OCI-LY7 (cell line): ENCODE measurements at regions not wholly inside any gene's neighbourhood (a gene's known extent, or its start where the extent isn't known, plus 50 kb on each side); places are given as distances from the start of the nearest gene placed in this dataset.

Experiments
- EZH2phosphoT487 ChIP-seq: fragments of 200-600 bp; sonication (generic); IDR thresholded peaks from 2 replicates; pipeline ENCODE4 v1.6.1; 2018; ENCODE audit warnings: low read depth, borderline replicate concordance, mild to moderate bottlenecking, mixed run types, antibody characterized with exemption, low read length, moderate library complexity, mixed read lengths
- TF ChIP-seq, protein P1 (sequence below): fragments of 200-600 bp; sonication (generic); conservative IDR thresholded peaks from 2 replicates; pipeline ENCODE4 v1.5.1; 2014; ENCODE audit warnings: mild to moderate bottlenecking, antibody characterized with exemption, low read length, moderate library complexity, mixed read lengths

DNA sequence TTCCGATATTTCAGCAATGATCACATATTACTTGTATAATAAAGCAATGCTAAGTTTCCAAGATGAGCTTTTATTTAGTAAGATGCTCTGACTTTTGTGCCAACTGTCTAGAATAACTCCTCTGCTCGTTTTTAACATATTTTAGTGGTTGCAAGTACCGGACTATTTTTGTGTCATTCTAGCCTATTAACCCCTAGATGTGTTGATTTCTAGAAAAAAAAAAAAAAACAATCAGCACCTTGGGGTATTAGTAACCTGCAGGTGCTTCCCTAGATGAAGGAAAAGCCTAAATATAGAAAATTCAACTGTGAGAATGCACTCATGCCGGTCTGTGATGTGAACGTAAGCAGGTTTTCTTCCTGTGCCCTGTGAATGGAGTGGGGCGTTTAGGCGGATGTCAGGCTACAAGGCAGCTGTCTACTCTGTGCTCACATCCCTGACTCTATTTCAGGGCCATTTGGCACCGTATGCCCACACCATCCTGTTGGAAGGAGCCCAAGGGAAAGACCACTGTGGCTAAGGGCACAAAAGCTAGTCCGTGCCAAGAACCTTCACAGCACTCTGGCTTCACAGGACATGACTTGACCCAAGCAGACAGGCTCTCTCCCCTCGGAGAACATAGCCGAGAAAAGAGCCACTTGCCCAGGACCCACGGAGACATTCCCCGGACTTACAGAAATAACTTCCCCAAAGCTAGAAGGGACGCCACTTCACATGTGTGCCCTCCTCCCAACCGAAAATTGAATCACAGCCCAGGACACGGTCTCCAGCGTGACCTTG is 60.9 kb upstream of the AGAP1 start:
- TF ChIP-seq, protein P1, sequence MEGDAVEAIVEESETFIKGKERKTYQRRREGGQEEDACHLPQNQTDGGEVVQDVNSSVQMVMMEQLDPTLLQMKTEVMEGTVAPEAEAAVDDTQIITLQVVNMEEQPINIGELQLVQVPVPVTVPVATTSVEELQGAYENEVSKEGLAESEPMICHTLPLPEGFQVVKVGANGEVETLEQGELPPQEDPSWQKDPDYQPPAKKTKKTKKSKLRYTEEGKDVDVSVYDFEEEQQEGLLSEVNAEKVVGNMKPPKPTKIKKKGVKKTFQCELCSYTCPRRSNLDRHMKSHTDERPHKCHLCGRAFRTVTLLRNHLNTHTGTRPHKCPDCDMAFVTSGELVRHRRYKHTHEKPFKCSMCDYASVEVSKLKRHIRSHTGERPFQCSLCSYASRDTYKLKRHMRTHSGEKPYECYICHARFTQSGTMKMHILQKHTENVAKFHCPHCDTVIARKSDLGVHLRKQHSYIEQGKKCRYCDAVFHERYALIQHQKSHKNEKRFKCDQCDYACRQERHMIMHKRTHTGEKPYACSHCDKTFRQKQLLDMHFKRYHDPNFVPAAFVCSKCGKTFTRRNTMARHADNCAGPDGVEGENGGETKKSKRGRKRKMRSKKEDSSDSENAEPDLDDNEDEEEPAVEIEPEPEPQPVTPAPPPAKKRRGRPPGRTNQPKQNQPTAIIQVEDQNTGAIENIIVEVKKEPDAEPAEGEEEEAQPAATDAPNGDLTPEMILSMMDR, result no peak
- no peak for TF ChIP-seq EZH2phosphoT487
